ENCODE measurements at regions not wholly inside any gene's neighbourhood (a gene's known extent, or its start where the extent isn't known, plus 50 kb on each side); places are given as distances from the start of the nearest gene placed in this dataset.

DNA sequence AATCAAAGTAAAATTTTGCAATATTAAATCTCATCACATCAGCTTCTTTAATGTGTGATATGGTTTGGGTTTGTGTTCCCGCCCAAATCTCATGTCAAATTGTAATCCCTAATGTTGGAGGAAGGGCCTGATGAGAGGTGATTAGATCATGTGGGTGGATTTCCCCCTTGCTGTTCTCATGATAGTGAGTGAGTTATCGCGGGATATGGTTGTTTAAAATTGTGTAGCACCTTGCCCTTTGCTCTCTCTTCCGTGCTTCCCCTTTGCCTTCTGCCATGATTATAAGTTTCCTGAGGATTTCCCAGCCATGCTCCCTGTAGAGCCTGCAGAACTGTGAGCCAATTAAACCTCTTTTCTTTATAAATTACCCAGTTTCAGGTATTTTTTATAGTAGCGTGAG lies 131.9 kb downstream of the ZNF326 start:
- DNase-seq (ENCODE audit: low spot score) (no peak), ATAC-seq (no peak)
- Mint-ChIP-seq H3K4me3 (no peak overlapping the region), H3K27ac (no peak overlapping the region), H3K27me3 (ENCODE audit: low read depth) (no peaks in the 10 kb centered on the region), H3K4me1 (peaks cover 3% of the 10 kb centered on the region), H3K9me3 (no peaks in the 10 kb centered on the region), H3K36me3 (no peaks in the 10 kb centered on the region)
- POLR2A ChIA-PET, result no interaction called here
- TF ChIP-seq CBFB (CRISPR knock-in tag; IDR thresholded peaks at IDR 0.05; ENCODE audit: low read depth) (no peak), CREB1 (CRISPR knock-in tag; IDR thresholded peaks at IDR 0.05) (no peak), ATF1 (CRISPR knock-in tag; IDR thresholded peaks at IDR 0.05) (no peak), CTCF (IDR thresholded peaks at IDR 0.05) (no peak), PRRX2 (CRISPR knock-in tag; IDR thresholded peaks at IDR 0.05) (no peak), GRHL2 (CRISPR knock-in tag; IDR thresholded peaks at IDR 0.05; ENCODE audit: insufficient replicate concordance, severe bottlenecking) (no peak), TP53 (CRISPR knock-in tag; IDR thresholded peaks at IDR 0.05) (no peak), NFATC4 (CRISPR knock-in tag; IDR thresholded peaks at IDR 0.05) (no peak), ZMAT4 (CRISPR knock-in tag; IDR thresholded peaks at IDR 0.05) (no peak), ELF4 (CRISPR knock-in tag; IDR thresholded peaks at IDR 0.05; ENCODE audit: low read depth) (no peak), E2F1 (CRISPR knock-in tag; IDR thresholded peaks at IDR 0.05) (no peak), CREM (CRISPR knock-in tag; IDR thresholded peaks at IDR 0.05) (no peak), NFYB (CRISPR knock-in tag; conservative IDR thresholded peaks at IDR 0.05; ENCODE audit: low read depth) (no peak)
- TF ChIP-seq, protein P1, sequence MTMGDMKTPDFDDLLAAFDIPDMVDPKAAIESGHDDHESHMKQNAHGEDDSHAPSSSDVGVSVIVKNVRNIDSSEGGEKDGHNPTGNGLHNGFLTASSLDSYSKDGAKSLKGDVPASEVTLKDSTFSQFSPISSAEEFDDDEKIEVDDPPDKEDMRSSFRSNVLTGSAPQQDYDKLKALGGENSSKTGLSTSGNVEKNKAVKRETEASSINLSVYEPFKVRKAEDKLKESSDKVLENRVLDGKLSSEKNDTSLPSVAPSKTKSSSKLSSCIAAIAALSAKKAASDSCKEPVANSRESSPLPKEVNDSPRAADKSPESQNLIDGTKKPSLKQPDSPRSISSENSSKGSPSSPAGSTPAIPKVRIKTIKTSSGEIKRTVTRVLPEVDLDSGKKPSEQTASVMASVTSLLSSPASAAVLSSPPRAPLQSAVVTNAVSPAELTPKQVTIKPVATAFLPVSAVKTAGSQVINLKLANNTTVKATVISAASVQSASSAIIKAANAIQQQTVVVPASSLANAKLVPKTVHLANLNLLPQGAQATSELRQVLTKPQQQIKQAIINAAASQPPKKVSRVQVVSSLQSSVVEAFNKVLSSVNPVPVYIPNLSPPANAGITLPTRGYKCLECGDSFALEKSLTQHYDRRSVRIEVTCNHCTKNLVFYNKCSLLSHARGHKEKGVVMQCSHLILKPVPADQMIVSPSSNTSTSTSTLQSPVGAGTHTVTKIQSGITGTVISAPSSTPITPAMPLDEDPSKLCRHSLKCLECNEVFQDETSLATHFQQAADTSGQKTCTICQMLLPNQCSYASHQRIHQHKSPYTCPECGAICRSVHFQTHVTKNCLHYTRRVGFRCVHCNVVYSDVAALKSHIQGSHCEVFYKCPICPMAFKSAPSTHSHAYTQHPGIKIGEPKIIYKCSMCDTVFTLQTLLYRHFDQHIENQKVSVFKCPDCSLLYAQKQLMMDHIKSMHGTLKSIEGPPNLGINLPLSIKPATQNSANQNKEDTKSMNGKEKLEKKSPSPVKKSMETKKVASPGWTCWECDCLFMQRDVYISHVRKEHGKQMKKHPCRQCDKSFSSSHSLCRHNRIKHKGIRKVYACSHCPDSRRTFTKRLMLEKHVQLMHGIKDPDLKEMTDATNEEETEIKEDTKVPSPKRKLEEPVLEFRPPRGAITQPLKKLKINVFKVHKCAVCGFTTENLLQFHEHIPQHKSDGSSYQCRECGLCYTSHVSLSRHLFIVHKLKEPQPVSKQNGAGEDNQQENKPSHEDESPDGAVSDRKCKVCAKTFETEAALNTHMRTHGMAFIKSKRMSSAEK (CRISPR knock-in tag; IDR thresholded peaks at IDR 0.05; ENCODE audit: borderline replicate concordance), result no peak
- CTCF ChIA-PET, result no interaction called here

DNA sequence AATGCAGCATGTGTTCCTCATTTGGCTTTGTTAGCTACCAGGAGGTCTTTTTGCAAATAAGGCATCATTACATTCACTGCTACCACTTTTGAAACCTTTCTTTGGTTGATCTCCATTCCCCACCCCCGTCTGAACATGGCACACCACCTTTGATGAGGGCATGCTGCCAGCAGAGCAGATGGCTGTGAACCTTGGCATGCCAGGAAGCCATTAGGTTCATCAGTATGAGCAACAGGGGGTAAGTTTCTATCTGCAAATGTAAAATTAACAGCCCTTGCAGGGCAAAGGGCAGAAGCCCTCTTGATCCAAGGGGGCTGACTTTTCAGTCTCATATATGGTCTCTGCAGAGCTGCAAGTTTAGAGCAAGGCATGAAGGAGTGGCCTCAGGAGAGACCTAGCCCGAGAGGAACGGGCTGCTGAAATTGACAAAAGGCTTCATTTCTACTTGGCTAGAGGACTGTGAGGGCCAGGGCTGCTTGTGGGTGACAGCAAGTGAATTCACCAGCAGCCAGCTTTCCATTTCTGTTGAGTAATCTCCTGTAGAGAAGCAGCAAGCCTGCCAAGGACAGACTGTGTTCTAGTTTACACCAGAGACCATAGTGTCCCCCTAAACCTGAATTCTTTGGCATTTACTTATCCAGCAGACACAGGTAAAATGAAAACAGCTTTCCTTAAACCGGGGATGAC lies 127.9 kb downstream of the ZNF326 start:
- Mint-ChIP-seq H3K36me3 (no peaks in the 10 kb centered on the region), H3K4me1 (peaks cover 3% of the 10 kb centered on the region), H3K27ac (no peak overlapping the region), H3K4me3 (no peak overlapping the region), H3K9me3 (peaks cover 21% of the 10 kb centered on the region), H3K27me3 (ENCODE audit: low read depth) (no peaks in the 10 kb centered on the region)
- ATAC-seq, result no peak
- POLR2A ChIA-PET, result no interaction called here
- DNase-seq (ENCODE audit: low spot score), result no peak
- CTCF ChIA-PET, result interaction anchor here (0.7 to 2.8 kb wide), 2 partner anchors 10 to 14 kb away, joined by 3 to 14 read pairs; no protein-coding TSS in a partner anchor
- TF ChIP-seq MYBL2 (CRISPR knock-in tag; IDR thresholded peaks at IDR 0.05) (no peak), ZMAT4 (CRISPR knock-in tag; IDR thresholded peaks at IDR 0.05) (no peak), GABPB1 (CRISPR knock-in tag; IDR thresholded peaks at IDR 0.05) (no peak), SMAD4 (CRISPR knock-in tag; IDR thresholded peaks at IDR 0.05) (no peak), TEAD1 (CRISPR knock-in tag; IDR thresholded peaks at IDR 0.05) (no peak), JAZF1 (CRISPR knock-in tag; IDR thresholded peaks at IDR 0.05) (no peak), SMAD3 (CRISPR knock-in tag; IDR thresholded peaks at IDR 0.05; ENCODE audit: borderline replicate concordance) (no peak), E2F1 (CRISPR knock-in tag; IDR thresholded peaks at IDR 0.05) (no peak), ELF4 (CRISPR knock-in tag; IDR thresholded peaks at IDR 0.05; ENCODE audit: low read depth) (no peak), ZNF425 (CRISPR knock-in tag; conservative IDR thresholded peaks at IDR 0.05) (no peak)
- TF ChIP-seq, protein P2, sequence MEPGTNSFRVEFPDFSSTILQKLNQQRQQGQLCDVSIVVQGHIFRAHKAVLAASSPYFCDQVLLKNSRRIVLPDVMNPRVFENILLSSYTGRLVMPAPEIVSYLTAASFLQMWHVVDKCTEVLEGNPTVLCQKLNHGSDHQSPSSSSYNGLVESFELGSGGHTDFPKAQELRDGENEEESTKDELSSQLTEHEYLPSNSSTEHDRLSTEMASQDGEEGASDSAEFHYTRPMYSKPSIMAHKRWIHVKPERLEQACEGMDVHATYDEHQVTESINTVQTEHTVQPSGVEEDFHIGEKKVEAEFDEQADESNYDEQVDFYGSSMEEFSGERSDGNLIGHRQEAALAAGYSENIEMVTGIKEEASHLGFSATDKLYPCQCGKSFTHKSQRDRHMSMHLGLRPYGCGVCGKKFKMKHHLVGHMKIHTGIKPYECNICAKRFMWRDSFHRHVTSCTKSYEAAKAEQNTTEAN (CRISPR knock-in tag; IDR thresholded peaks at IDR 0.05), result no peak

Measured in WTC11 (cell line).